GM21360 (cell line): ENCODE measurements at regions not wholly inside any gene's neighbourhood (a gene's known extent, or its start where the extent isn't known, plus 50 kb on each side); places are given as distances from the start of the nearest gene placed in this dataset.

Experiments
- ATAC-seq: cut with Tn5 transposase; IDR thresholded peaks from one replicate; pipeline ENCODE4 v1.9.1; 2021; ENCODE audit warnings: mild to moderate bottlenecking, moderate library complexity; ENCODE audit not compliant: unreplicated experiment

GRCh38 chr2:16716944-16717343, 51.3 kb upstream of the CYRIA start:
- no peak for ATAC-seq

- ATAC-seq = no peak
Observed at GRCh38 chr2:16716024-16716423, 50.4 kb upstream of the CYRIA start.
